Ectodermal cell (in vitro differentiated cells): ENCODE measurements at regions not wholly inside any gene's neighbourhood (a gene's known extent, or its start where the extent isn't known, plus 50 kb on each side); places are given as distances from the start of the nearest gene placed in this dataset.

Experiments
- H3K27ac ChIP-seq: 2 replicates; pipeline ENCODE4 v1.7.0; 2013; ENCODE audit warnings: mild to moderate bottlenecking, low read depth, low read length; ENCODE audit not compliant: insufficient read depth, poor library complexity, severe bottlenecking
- H3K27me3 ChIP-seq: 2 replicates; pipeline ENCODE4 v1.7.0; 2013; ENCODE audit warnings: mild to moderate bottlenecking, low read length; ENCODE audit not compliant: insufficient read depth, control insufficient read depth, poor library complexity, severe bottlenecking
- H3K36me3 ChIP-seq: one replicate; pipeline ENCODE4 v1.7.0; 2013; ENCODE audit warnings: low read length; ENCODE audit not compliant: control insufficient read depth, insufficient read depth
- H3K4me1 ChIP-seq: one replicate; pipeline ENCODE4 v1.7.0; 2013; ENCODE audit warnings: low read length; ENCODE audit not compliant: control insufficient read depth, insufficient read depth
- H3K4me3 ChIP-seq: 2 replicates; pipeline ENCODE4 v1.7.0; 2013; ENCODE audit warnings: low read depth, low read length, control low read depth; ENCODE audit not compliant: insufficient read depth
- H3K9me3 ChIP-seq: 2 replicates; pipeline ENCODE4 v1.7.0; 2013; ENCODE audit warnings: mild to moderate bottlenecking, low read length, moderate library complexity; ENCODE audit not compliant: control insufficient read depth
- WGBS, 2 experiments: methylation state at CpG; one replicate each; pipeline ENCODE4 v1.1.7; 2013; ENCODE audit warnings: missing lambda C conversion rate in 2 of 2; 5-methylcytosine and 5-hydroxymethylcytosine counted together

DNA sequence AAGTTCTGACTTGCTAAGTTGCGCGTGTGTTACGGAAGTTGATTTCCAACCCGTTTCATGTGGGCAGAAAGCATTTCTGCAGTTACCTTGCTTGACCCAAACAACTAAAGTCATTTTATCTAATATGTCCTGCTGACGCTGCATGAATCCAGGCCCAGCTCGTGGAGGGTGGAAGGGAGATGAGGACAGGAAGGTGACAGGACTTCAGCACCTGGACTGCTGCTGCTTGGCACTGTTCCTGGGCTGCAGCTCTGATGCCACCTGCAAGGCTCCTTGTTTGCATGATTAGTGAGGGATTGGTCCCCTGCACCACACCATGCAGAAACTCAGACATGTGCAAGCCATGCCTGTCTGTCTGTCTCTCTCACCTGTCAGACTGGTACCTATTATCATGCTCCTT, 198.4 kb downstream of the PRDM2 start:
- peaks cover 54% of the 10 kb centered on the region for H3K27me3 ChIP-seq
- no peak overlapping the region for H3K27ac ChIP-seq
- H3K36me3 ChIP-seq = no peaks in the 10 kb centered on the region
- no peaks in the 10 kb centered on the region for H3K9me3 ChIP-seq
- no peak overlapping the region for H3K4me3 ChIP-seq
- WGBS, 2 experiments = 84 to 89% methylated on average over 6 of the region's 6 CpGs
- peaks cover 12% of the 10 kb centered on the region for H3K4me1 ChIP-seq

DNA sequence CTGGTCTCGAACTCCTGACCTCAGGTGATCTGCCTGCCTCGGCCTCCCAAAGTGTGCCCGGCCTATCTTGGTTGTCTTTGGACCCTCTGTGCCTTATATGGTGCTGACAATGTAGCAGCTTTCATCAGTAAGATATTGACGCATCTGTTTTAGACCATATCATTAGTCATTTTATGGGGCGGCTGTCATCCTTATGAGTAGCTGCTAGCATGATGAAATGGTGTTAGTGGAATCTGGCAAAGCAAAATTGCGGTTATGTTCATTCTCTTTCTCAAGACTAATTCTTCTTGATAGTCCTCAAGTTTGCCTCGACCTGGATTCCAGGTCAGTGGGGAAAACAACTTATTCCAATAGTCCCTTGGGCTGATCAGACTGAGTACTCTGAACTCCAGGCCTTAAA, 199.9 kb downstream of the PRDM2 start:
- no peaks in the 10 kb centered on the region for H3K36me3 ChIP-seq
- peaks cover 54% of the 10 kb centered on the region for H3K27me3 ChIP-seq
- WGBS, 2 experiments = 80 to 87% methylated on average over 7 of the region's 7 CpGs

DNA sequence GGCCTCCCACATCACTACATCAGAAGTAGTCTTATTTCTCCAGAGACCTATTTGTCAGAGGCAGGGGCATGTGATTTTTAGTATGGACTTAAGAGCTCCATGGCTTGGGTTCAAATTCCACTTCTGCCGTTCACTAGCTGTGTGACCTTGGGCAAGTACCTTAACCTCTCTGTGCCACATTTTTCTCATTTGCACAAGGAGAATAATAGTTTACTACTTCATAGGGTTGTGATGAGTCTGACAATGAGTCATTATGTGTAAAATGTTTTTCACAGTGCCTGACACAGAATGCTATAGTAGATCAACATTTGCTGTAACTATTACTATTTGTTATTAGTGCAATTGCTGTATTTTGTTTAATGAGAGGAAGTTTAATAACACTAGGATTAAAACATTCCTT, 200.6 kb downstream of the PRDM2 start:
- WGBS, 2 experiments = 93 to 100% methylated on average over 1 of the region's 1 CpG
- no peaks in the 10 kb centered on the region for H3K4me1 ChIP-seq
- H3K27ac ChIP-seq = no peak overlapping the region
- no peaks in the 10 kb centered on the region for H3K36me3 ChIP-seq
- H3K4me3 ChIP-seq = no peak overlapping the region
- H3K9me3 ChIP-seq = peaks cover 3% of the 10 kb centered on the region
- H3K27me3 ChIP-seq = peaks cover 55% of the 10 kb centered on the region

More for the DNA sequence above, 199.9 kb downstream of the PRDM2 start:
- Histone ChIP-seq H3K4me1 (peaks cover 6% of the 10 kb centered on the region), H3K27ac (no peak overlapping the region), H3K9me3 (peaks cover 3% of the 10 kb centered on the region), H3K4me3 (no peak overlapping the region)

DNA sequence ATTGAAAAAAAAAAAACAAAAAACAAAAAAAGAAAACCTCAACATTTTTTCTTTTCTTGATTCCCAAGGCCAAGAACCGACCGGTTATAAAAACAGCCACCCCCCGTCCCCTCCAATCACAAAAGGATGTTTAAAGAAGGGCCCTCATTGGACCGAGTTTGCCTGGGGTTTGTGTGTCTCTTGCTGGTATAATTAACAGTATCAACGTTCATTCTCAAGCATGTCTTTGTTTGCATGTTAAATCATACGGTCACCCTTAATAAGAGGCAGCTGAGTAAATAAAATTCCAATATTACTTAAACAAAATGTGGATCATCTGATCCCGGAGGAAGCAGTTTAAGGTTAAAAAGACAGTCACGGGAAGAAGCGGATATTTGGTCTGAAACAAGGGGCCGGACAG, 201.1 kb downstream of the PRDM2 start:
- WGBS, 2 experiments = 87 to 93% methylated on average over 5 to 10 of the region's 10 CpGs
- no peaks in the 10 kb centered on the region for H3K4me1 ChIP-seq
- peaks cover 3% of the 10 kb centered on the region for H3K9me3 ChIP-seq
- H3K4me3 ChIP-seq = no peak overlapping the region
- no peak overlapping the region for H3K27ac ChIP-seq
- no peaks in the 10 kb centered on the region for H3K36me3 ChIP-seq
- peaks cover 54% of the 10 kb centered on the region for H3K27me3 ChIP-seq

DNA sequence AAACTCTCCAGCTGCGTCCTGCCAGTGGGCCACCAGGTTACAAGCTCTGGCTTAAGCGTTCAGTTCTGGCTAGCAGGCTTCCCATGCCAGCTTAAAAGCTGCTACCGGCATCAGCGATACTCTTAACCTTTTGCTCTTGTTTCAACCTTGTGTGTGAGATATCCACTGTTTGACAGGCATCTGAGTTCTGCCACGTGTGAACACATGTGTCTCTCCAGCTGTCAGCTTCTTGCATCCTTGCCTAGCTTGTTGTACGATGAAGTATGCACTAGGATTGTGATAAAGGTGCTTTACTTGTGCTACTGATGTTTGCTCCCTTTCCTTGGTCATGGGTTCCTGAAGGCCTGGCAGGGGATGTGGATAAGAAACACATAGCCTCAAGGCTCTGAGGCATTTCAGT, 201.6 kb downstream of the PRDM2 start:
- no peaks in the 10 kb centered on the region for H3K4me1 ChIP-seq
- H3K36me3 ChIP-seq = no peaks in the 10 kb centered on the region
- H3K27ac ChIP-seq = no peak overlapping the region
- peaks cover 53% of the 10 kb centered on the region for H3K27me3 ChIP-seq
- WGBS, 2 experiments = 88 to 93% methylated on average over 6 of the region's 6 CpGs
- H3K9me3 ChIP-seq = peaks cover 3% of the 10 kb centered on the region
- H3K4me3 ChIP-seq = no peak overlapping the region

DNA sequence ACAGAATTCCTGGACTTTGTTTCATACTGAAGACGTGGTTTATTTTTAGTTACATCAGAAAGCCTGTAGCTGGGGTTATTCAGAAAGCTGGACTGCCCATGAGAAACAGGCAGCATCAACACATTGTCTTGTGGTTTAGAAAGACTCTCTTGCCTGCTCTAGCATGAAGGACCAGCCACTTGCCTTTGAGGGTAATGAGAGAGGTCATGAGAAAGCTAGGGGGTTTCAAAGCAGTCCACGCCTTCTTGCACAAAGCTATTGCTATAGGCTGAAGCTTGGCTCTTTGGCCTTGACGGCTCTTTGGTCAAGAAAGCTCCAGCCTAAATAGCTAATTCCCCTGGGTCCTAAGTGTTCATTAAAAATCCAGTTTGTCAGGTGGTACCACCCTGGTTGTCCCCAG, 208.1 kb downstream of the PRDM2 start:
- Histone ChIP-seq H3K27ac (no peak overlapping the region), H3K36me3 (no peaks in the 10 kb centered on the region), H3K4me1 (no peaks in the 10 kb centered on the region), H3K4me3 (no peak overlapping the region), H3K9me3 (peaks cover 3% of the 10 kb centered on the region), H3K27me3 (peaks cover 61% of the 10 kb centered on the region)
- WGBS, 2 experiments = 88% methylated on average over 3 of the region's 3 CpGs

DNA sequence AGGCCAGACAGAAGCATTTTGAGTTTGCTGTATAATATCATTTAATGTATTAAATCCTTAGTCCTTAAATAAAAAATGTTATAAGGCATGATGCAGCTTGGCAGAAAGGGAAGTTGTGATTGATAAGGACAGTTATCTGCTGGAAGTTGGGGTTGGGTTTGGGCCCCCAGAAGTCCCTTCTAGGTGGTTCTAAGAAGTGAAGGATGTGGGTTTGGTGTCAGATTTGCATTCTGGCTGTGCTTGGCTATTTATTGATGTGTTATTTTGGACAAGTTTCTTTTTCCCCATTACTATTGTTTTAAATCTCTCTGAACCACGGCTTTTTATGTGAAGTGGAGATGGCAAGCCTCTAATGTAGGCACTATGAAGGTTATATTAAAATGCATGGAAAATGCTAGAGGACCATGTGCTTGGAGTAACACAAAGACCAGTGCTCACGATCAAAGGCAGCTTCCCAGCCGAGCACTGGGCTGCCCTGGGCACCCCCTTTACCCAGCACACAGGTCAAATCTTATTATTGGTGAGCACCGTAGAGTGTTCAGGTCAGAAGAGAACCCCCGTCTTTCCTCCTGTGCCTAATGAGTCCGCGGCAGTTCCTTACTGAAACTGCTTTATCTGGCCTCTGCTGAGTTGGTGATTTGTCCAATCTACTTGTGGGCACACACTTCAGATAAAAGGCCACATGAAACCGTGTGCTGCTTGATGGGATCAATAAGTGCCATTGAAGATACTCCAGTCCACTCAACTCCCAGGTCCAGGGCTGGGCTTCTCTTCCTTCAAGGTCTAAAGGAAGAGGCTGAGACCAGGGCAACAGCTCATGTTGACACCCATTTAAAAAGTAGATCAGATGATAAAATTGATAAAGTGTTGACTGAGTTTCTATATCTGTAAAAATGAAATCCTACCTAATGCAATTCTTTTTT, 212.0 kb downstream of the PRDM2 start:
- Histone ChIP-seq H3K36me3 (no peaks in the 10 kb centered on the region), H3K4me1 (no peaks in the 10 kb centered on the region), H3K9me3 (no peaks in the 10 kb centered on the region), H3K4me3 (no peak overlapping the region), H3K27ac (no peak overlapping the region), H3K27me3 (peaks cover 40% of the 10 kb centered on the region)
- 88 to 92% methylated on average over 8 of the region's 8 CpGs for WGBS, 2 experiments

DNA sequence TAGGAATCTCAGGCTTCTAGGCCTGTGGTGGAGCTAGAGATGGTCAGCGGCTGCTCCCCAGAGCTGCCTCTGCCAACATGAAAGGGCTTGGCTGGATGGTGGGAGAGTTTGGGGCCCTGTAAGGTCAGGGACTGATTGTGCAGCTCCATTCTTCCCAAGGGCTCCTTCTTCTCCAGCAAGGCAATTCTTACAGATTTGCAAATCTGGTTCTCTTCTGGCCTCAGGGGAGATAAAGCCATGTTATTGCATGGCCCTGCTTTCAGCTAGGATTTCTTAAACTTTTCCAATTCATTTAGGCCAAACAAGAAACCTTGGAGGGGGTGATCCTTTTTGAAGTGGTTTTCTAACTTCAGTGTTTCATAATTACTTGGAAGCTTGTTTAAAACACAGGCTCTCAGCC, 213.4 kb downstream of the PRDM2 start:
- WGBS, 2 experiments = 95 to 96% methylated on average over 1 of the region's 1 CpG

DNA sequence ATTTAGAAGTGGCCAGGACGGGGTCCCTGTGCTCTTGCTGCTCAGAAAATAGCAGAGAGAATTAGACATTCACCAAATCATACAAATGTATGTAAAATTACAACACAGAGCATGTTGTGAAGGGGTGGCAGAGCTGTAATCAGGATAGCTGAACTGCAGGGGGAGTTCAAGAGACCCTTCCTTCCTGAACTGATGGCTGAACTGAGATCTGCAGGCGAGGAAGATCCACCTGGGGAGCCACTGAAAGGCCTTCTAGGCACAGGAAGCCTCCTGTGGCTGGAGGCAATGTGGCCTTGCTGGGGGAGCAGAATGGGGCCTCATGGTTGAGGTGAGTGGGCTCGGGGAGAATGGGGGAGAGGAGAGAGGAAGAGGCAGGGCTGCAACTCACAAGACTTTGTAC, 216.5 kb downstream of the PRDM2 start:
- Histone ChIP-seq H3K27ac (no peak overlapping the region), H3K4me3 (no peak overlapping the region), H3K4me1 (no peaks in the 10 kb centered on the region), H3K27me3 (peaks cover 9% of the 10 kb centered on the region), H3K36me3 (no peaks in the 10 kb centered on the region), H3K9me3 (no peaks in the 10 kb centered on the region)
- 72 to 75% methylated on average over 3 of the region's 3 CpGs for WGBS, 2 experiments

More for the DNA sequence above, 213.4 kb downstream of the PRDM2 start:
- Histone ChIP-seq H3K4me3 (no peak overlapping the region), H3K4me1 (no peaks in the 10 kb centered on the region), H3K36me3 (no peaks in the 10 kb centered on the region), H3K27me3 (peaks cover 27% of the 10 kb centered on the region), H3K27ac (no peak overlapping the region), H3K9me3 (no peaks in the 10 kb centered on the region)

DNA sequence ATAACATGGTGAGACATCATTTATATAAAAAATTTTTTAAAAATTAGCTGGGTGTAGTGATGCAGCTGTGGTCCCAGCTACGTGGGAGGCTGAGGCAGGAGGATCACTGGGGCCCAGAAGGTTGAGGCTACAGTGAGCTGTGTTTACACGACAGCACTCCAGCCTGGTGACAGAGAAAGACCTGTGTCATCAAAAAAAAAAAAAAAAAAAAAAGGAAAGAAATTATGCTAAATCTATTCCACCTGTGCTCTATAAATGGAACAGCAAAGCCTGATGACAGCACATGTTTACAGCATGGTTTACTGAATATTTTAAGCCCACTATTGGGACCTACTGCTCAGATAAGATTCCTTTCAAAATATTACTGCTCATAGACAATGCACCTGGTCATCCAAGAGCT, 217.6 kb downstream of the PRDM2 start:
- no peaks in the 10 kb centered on the region for H3K9me3 ChIP-seq
- no peaks in the 10 kb centered on the region for H3K36me3 ChIP-seq
- WGBS, 2 experiments = 87 to 93% methylated on average over 2 of the region's 2 CpGs
- H3K27ac ChIP-seq = no peak overlapping the region
- no peak overlapping the region for H3K4me3 ChIP-seq
- no peaks in the 10 kb centered on the region for H3K27me3 ChIP-seq
- no peaks in the 10 kb centered on the region for H3K4me1 ChIP-seq
